ENCODE measurements at regions not wholly inside any gene's neighbourhood (a gene's known extent, or its start where the extent isn't known, plus 50 kb on each side); places are given as distances from the start of the nearest gene placed in this dataset.

DNA sequence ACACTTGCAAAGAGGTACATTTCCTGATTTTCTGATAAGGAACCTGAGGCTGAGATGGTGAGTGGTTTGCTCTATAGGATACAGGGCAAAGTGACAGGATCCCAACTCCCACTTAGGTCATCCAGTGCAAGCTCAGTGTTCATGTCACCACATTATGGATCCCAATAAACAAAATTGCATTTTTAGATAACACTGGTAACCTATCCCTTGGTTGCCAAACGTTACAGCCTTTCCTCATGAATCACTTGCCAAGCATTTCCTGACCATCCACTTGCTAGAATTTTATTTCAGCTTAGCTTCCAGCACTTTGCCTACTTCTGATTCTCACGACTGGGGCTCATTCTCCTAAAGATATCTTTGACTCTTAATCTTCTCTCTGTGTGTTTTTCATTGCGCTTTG is 131.4 kb upstream of the ODAD2 start:
- H4K91ac ChIP-seq (ENCODE audit: low read depth, low read length, poor library complexity) = no peak overlapping the region
- no peak overlapping the region for H3K4ac ChIP-seq (ENCODE audit: low read length)
- no peak overlapping the region for H2AFZ ChIP-seq (ENCODE audit: low read length)
- no peak overlapping the region for H3K18ac ChIP-seq (ENCODE audit: low read length)
- H3K4me2 ChIP-seq (ENCODE audit: insufficient read depth, low read length, poor library complexity, severe bottlenecking) = no peak overlapping the region
- no peak overlapping the region for H2AK5ac ChIP-seq (ENCODE audit: low read depth, low read length)
- no peaks in the 10 kb centered on the region for H3K36me3 ChIP-seq (replicated peaks in 1 of 2; ENCODE audit: control insufficient read depth in 2 of 2, insufficient read depth in 2 of 2, low read length in 2 of 2)
- no peaks in the 10 kb centered on the region for H3K4me1 ChIP-seq (ENCODE audit: control insufficient read depth in 2 of 2, insufficient read depth in 1 of 2, low read depth in 1 of 2, low read length in 2 of 2)
- no peak overlapping the region for H3K27ac ChIP-seq (replicated peaks; ENCODE audit: low read length)
- H3K9ac ChIP-seq (ENCODE audit: low read depth, low read length, poor library complexity) = no peak overlapping the region
- no peaks in the 10 kb centered on the region for H3K27me3 ChIP-seq (ENCODE audit: control insufficient read depth in 3 of 3, insufficient read depth in 3 of 3, low read depth in 1 of 3, low read length in 3 of 3)
- H3K4me3 ChIP-seq (ENCODE audit: low read length in 2 of 2) = no peak overlapping the region
- WGBS, 2 donors (ENCODE audit: extremely low coverage in 2 of 2, insufficient read length in 2 of 2, insufficient replicate concordance in 1 of 2) = no CpG with 5 or more reads among the region's 3 CpGs
- H2BK15ac ChIP-seq (ENCODE audit: low read length) = no peak overlapping the region
- DNase-seq (ENCODE audit: low spot score) = no peak
- no peak overlapping the region for H2BK12ac ChIP-seq (ENCODE audit: low read length)
- H2BK120ac ChIP-seq (ENCODE audit: low read depth, low read length) = no peak overlapping the region
- no peak overlapping the region for H3K23ac ChIP-seq (ENCODE audit: low read depth, low read length, poor library complexity)
- H4K8ac ChIP-seq (ENCODE audit: low read depth, low read length) = no peak overlapping the region
- no peak overlapping the region for H2BK5ac ChIP-seq (ENCODE audit: low read length)
- H3K9me3 ChIP-seq (replicated peaks in 1 of 2; ENCODE audit: control insufficient read depth in 2 of 2, insufficient read depth in 1 of 2, low read depth in 1 of 2, low read length in 2 of 2) = peaks cover 5 to 6% of the 10 kb centered on the region in 2 donors
- no peaks in the 10 kb centered on the region for H3K79me1 ChIP-seq (ENCODE audit: low read depth, low read length)
- H3K14ac ChIP-seq (ENCODE audit: low read length) = no peak overlapping the region

DNA sequence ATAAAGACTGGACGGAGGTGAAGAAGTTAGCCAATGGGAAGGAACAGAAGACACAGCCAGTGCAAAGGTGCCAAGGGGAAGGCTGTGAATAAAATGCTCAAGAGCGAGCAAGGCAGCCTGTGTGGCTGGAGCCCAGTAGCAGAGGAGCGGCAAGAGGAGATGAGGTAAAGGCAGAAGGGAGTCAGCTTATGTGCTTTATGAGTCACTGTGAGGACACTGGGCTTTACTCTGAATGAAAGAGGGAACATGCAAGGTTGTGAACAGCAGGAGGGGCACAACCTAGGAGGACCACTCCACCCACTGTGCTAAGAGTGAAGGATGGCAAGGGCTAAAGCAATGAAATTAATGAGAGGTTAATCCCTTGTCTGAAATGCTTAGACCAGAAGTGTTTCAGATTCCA is 129.0 kb upstream of the ODAD2 start:
- H3K14ac ChIP-seq (ENCODE audit: low read length) = no peak overlapping the region
- no peaks in the 10 kb centered on the region for H3K4me1 ChIP-seq (ENCODE audit: control insufficient read depth in 2 of 2, insufficient read depth in 1 of 2, low read depth in 1 of 2, low read length in 2 of 2)
- H2BK15ac ChIP-seq (ENCODE audit: low read length) = no peak overlapping the region
- no peak overlapping the region for H3K4me2 ChIP-seq (ENCODE audit: insufficient read depth, low read length, poor library complexity, severe bottlenecking)
- no peak overlapping the region for H2BK12ac ChIP-seq (ENCODE audit: low read length)
- H2AK5ac ChIP-seq (ENCODE audit: low read depth, low read length) = no peak overlapping the region
- no peak overlapping the region for H3K18ac ChIP-seq (ENCODE audit: low read length)
- H2AFZ ChIP-seq (ENCODE audit: low read length) = no peak overlapping the region
- no peak overlapping the region for H3K4me3 ChIP-seq (ENCODE audit: low read length in 2 of 2)
- WGBS, 2 donors (ENCODE audit: extremely low coverage in 2 of 2, insufficient read length in 2 of 2, insufficient replicate concordance in 1 of 2) = no CpG with 5 or more reads among the region's 3 CpGs
- no peaks in the 10 kb centered on the region for H3K27me3 ChIP-seq (ENCODE audit: control insufficient read depth in 3 of 3, insufficient read depth in 3 of 3, low read depth in 1 of 3, low read length in 3 of 3)
- peaks cover 1 to 5% of the 10 kb centered on the region in 2 donors for H3K9me3 ChIP-seq (replicated peaks in 1 of 2; ENCODE audit: control insufficient read depth in 2 of 2, insufficient read depth in 1 of 2, low read depth in 1 of 2, low read length in 2 of 2)
- H2BK5ac ChIP-seq (ENCODE audit: low read length) = no peak overlapping the region
- H2BK120ac ChIP-seq (ENCODE audit: low read depth, low read length) = no peak overlapping the region
- H4K8ac ChIP-seq (ENCODE audit: low read depth, low read length) = no peak overlapping the region
- H3K79me1 ChIP-seq (ENCODE audit: low read depth, low read length) = no peaks in the 10 kb centered on the region
- H3K23ac ChIP-seq (ENCODE audit: low read depth, low read length, poor library complexity) = no peak overlapping the region
- DNase-seq (ENCODE audit: low spot score) = no peak
- no peak overlapping the region for H3K4ac ChIP-seq (ENCODE audit: low read length)
- no peak overlapping the region for H3K9ac ChIP-seq (ENCODE audit: low read depth, low read length, poor library complexity)
- no peak overlapping the region for H4K91ac ChIP-seq (ENCODE audit: low read depth, low read length, poor library complexity)
- no peaks in the 10 kb centered on the region for H3K36me3 ChIP-seq (replicated peaks in 1 of 2; ENCODE audit: control insufficient read depth in 2 of 2, insufficient read depth in 2 of 2, low read length in 2 of 2)
- H3K27ac ChIP-seq (replicated peaks; ENCODE audit: low read length) = no peak overlapping the region

DNA sequence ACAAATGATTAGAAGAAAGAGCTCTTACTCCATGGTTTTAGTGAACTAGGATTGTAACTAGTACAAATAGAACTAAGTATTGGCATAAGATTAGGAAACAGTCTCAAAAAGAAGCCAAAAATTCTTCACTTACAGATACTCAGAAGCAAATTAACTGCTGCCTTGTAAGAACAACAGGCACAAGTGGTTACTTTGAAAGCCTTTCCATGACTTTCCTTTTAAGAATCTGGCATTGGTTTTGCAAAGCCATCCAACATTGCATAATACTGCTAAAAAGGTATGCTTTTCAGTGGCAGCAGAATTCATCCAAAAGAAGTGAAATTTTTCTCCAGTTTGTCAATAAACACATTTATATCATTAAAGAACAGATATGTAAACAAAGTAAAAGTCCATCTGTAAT is 126.8 kb upstream of the ODAD2 start:
- H3K27me3 ChIP-seq (ENCODE audit: control insufficient read depth in 3 of 3, insufficient read depth in 3 of 3, low read depth in 1 of 3, low read length in 3 of 3) = no peaks in the 10 kb centered on the region
- H2BK12ac ChIP-seq (ENCODE audit: low read length) = no peak overlapping the region
- H3K27ac ChIP-seq (replicated peaks; ENCODE audit: low read length) = no peak overlapping the region
- H3K4me3 ChIP-seq (ENCODE audit: low read length in 2 of 2) = no peak overlapping the region
- DNase-seq (ENCODE audit: low spot score) = no peak
- no peak overlapping the region for H3K14ac ChIP-seq (ENCODE audit: low read length)
- H3K9ac ChIP-seq (ENCODE audit: low read depth, low read length, poor library complexity) = no peak overlapping the region
- no peak overlapping the region for H3K4ac ChIP-seq (ENCODE audit: low read length)
- no peaks in the 10 kb centered on the region for H3K4me1 ChIP-seq (ENCODE audit: control insufficient read depth in 2 of 2, insufficient read depth in 1 of 2, low read depth in 1 of 2, low read length in 2 of 2)
- H2AFZ ChIP-seq (ENCODE audit: low read length) = no peak overlapping the region
- H4K91ac ChIP-seq (ENCODE audit: low read depth, low read length, poor library complexity) = no peak overlapping the region
- H3K9me3 ChIP-seq (replicated peaks in 1 of 2; ENCODE audit: control insufficient read depth in 2 of 2, insufficient read depth in 1 of 2, low read depth in 1 of 2, low read length in 2 of 2) = peaks cover 0 to 5% of the 10 kb centered on the region in 2 donors
- no peak overlapping the region for H2AK5ac ChIP-seq (ENCODE audit: low read depth, low read length)
- no peaks in the 10 kb centered on the region for H3K36me3 ChIP-seq (replicated peaks in 1 of 2; ENCODE audit: control insufficient read depth in 2 of 2, insufficient read depth in 2 of 2, low read length in 2 of 2)
- no peak overlapping the region for H3K18ac ChIP-seq (ENCODE audit: low read length)
- H2BK5ac ChIP-seq (ENCODE audit: low read length) = no peak overlapping the region
- no peak overlapping the region for H4K8ac ChIP-seq (ENCODE audit: low read depth, low read length)
- no peak overlapping the region for H3K4me2 ChIP-seq (ENCODE audit: insufficient read depth, low read length, poor library complexity, severe bottlenecking)
- H2BK15ac ChIP-seq (ENCODE audit: low read length) = no peak overlapping the region
- no peak overlapping the region for H3K23ac ChIP-seq (ENCODE audit: low read depth, low read length, poor library complexity)
- H2BK120ac ChIP-seq (ENCODE audit: low read depth, low read length) = no peak overlapping the region
- no peaks in the 10 kb centered on the region for H3K79me1 ChIP-seq (ENCODE audit: low read depth, low read length)

DNA sequence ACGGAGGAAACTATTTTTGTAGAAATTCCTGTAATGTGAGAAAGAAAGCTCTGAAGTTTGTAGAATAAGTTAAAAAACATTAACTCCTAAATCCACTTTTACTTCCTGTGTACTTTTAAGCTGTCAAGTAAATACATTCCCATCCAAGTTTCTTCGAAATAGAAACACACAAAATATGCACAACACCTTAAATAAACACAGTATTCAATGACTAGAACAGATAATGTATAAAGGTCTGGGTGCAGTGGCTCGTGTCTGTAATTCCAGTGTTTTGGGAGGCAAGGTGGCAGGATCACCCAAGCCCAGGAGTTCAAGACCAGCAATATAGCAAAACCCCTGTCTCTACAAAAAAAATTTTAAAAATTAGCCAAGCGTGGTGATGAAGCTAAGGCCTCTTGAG is 121.9 kb upstream of the ODAD2 start:
- Histone ChIP-seq H2BK5ac (ENCODE audit: low read length) (no peak overlapping the region), H3K4me1 (ENCODE audit: control insufficient read depth in 2 of 2, insufficient read depth in 1 of 2, low read depth in 1 of 2, low read length in 2 of 2) (peaks cover 0 to 1% of the 10 kb centered on the region in 2 donors), H2BK15ac (ENCODE audit: low read length) (no peak overlapping the region), H3K27me3 (ENCODE audit: control insufficient read depth in 3 of 3, insufficient read depth in 3 of 3, low read depth in 1 of 3, low read length in 3 of 3) (no peaks in the 10 kb centered on the region), H3K4me3 (ENCODE audit: low read length in 2 of 2) (no peak overlapping the region), H3K36me3 (replicated peaks in 1 of 2; ENCODE audit: control insufficient read depth in 2 of 2, insufficient read depth in 2 of 2, low read length in 2 of 2) (no peaks in the 10 kb centered on the region), H4K8ac (ENCODE audit: low read depth, low read length) (no peak overlapping the region), H3K79me1 (ENCODE audit: low read depth, low read length) (no peaks in the 10 kb centered on the region), H2BK12ac (ENCODE audit: low read length) (no peak overlapping the region), H2AK5ac (ENCODE audit: low read depth, low read length) (no peak overlapping the region), H2BK120ac (ENCODE audit: low read depth, low read length) (no peak overlapping the region), H3K18ac (ENCODE audit: low read length) (no peak overlapping the region), H3K14ac (ENCODE audit: low read length) (no peak overlapping the region), H3K4ac (ENCODE audit: low read length) (no peak overlapping the region), H3K27ac (replicated peaks; ENCODE audit: low read length) (no peak overlapping the region), H2AFZ (ENCODE audit: low read length) (no peak overlapping the region), H4K91ac (ENCODE audit: low read depth, low read length, poor library complexity) (no peak overlapping the region), H3K23ac (ENCODE audit: low read depth, low read length, poor library complexity) (no peak overlapping the region), H3K9ac (ENCODE audit: low read depth, low read length, poor library complexity) (no peak overlapping the region), H3K9me3 (replicated peaks in 1 of 2; ENCODE audit: control insufficient read depth in 2 of 2, insufficient read depth in 1 of 2, low read depth in 1 of 2, low read length in 2 of 2) (no peaks in the 10 kb centered on the region), H3K4me2 (ENCODE audit: insufficient read depth, low read length, poor library complexity, severe bottlenecking) (no peak overlapping the region)
- WGBS, 2 donors (ENCODE audit: extremely low coverage in 2 of 2, insufficient read length in 2 of 2, insufficient replicate concordance in 1 of 2) = no CpG with 5 or more reads among the region's 4 CpGs
- DNase-seq (ENCODE audit: low spot score) = no peak
